AG04449 (cell line): ENCODE measurements at regions not wholly inside any gene's neighbourhood (a gene's known extent, or its start where the extent isn't known, plus 50 kb on each side); places are given as distances from the start of the nearest gene placed in this dataset.

Experiments
- CTCF ChIA-PET: fragments of 350-600 bp; formaldehyde crosslinking; extraction: SDS; loops from one replicate; lab custom pipeline; 2021; ENCODE audit warnings: antibody characterized with exemption; lab: Yijun Ruan, JAX
- POLR2A ChIA-PET: fragments of 400-600, 350-600 bp; formaldehyde crosslinking; extraction: SDS; loops from one replicate; lab custom pipeline; 2020; ENCODE audit warnings: antibody characterized with exemption, inconsistent platforms; lab: Yijun Ruan, JAX
- DNase-seq: peaks from one replicate; pipeline ENCODE4 v3.0.0-alpha.2; 2010; ENCODE audit warnings: low read depth, low spot score
- H3K4me3 ChIP-seq: 2 replicates; pipeline ENCODE4 v1.5.1; 2011; ENCODE audit warnings: low read depth, mild to moderate bottlenecking, control low read depth, low read length
- TF ChIP-seq, protein P1 (sequence below): IDR thresholded peaks from one replicate; pipeline ENCODE4 v1.5.1; 2011; ENCODE audit warnings: mild to moderate bottlenecking, moderate library complexity, low read length, control low read depth, inconsistent platforms; ENCODE audit not compliant: insufficient read depth; ENCODE audit errors: missing control alignments

- TF ChIP-seq, protein P1, sequence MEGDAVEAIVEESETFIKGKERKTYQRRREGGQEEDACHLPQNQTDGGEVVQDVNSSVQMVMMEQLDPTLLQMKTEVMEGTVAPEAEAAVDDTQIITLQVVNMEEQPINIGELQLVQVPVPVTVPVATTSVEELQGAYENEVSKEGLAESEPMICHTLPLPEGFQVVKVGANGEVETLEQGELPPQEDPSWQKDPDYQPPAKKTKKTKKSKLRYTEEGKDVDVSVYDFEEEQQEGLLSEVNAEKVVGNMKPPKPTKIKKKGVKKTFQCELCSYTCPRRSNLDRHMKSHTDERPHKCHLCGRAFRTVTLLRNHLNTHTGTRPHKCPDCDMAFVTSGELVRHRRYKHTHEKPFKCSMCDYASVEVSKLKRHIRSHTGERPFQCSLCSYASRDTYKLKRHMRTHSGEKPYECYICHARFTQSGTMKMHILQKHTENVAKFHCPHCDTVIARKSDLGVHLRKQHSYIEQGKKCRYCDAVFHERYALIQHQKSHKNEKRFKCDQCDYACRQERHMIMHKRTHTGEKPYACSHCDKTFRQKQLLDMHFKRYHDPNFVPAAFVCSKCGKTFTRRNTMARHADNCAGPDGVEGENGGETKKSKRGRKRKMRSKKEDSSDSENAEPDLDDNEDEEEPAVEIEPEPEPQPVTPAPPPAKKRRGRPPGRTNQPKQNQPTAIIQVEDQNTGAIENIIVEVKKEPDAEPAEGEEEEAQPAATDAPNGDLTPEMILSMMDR: no peak
- POLR2A ChIA-PET: no interaction called here
- DNase-seq: no peak
- no peak overlapping the region for H3K4me3 ChIP-seq
- CTCF ChIA-PET: no interaction called here
Observed at GRCh38 chr9:31142456-31142855, 1242.0 kb upstream of the ACO1 start.

DNA sequence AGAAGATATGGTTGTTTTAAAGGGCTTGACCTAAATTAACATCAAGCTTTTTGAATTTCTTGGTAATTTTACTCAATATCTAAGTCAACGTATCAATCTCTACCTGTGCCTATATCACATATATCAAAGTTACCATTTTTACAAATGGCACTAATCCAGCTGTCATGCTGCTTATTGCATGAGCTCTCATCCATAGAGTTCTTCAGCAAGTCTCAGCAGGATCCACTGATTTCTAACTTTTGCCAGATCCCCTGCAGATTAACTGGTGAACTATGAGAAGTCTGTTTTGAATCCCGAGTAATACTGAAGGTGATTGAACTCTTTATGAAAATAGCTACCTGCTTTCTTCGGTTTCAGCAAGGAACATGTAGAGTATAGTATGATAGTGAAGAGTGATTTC, 1239.8 kb upstream of the ACO1 start:
- ChIA-PET POLR2A (no interaction called here), CTCF (no interaction called here)
- DNase-seq: no peak
- TF ChIP-seq, protein P1: no peak
- no peak overlapping the region for H3K4me3 ChIP-seq

DNA sequence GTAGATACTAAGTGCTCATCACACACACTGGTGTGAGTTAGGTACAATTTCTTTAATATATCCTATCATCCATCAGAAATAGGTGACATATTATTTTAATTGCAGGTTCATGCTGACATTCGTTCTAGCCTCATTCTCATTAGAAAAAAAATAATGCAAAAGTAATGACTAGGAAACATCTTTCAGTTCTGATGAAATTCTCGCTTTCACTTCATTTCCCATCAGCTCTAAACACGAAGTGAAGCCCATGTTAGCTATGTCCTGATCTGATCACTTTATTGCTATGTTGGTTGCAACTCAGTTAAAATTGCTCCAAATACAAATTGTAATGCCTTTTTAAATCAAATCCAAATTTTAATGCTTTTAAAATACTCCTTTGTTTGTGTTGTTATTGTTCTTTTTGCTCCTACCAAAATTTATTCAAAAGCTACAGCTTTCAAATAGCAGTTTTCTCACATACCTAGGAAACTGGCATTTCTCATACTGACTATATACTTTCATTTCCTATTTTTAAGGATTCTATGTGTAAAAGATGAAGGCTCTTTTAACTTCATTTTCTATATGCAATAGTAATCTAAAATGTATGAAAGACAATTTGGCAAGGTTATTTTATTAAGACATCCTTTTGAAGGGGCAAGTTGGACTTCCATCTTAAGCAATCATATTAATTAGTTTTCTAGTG, 1237.8 kb upstream of the ACO1 start:
- DNase-seq: no peak
- ChIA-PET CTCF (no interaction called here), POLR2A (no interaction called here)
- H3K4me3 ChIP-seq: no peak overlapping the region
- TF ChIP-seq, protein P1: no peak

DNA sequence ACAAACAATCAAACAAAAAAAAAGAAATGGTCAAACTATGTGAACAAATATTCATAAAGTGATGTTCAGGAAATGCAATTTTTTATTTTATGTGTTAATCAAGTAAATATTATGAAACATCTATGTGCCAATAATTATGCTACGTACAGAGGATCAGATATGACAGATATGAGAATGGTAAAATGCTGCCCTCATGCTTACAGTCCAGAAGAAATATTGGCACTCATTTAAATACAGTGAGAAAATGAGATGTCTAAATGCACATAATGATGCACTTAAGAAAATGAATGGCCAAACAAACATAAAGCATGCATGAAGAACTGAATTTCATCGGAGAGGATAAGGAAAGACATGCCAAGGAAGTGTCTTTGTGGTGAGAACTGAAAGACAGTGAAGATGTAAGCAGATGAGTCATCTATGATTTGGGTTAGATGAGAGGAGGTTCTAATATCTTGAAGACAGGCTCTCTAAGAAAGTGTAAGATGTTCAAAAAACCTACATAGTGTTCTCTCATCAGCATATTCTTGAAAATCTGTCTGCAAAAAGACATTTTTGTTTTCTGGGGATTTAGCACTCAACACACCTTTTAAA, 1231.1 kb upstream of the ACO1 start:
- ChIA-PET CTCF (no interaction called here), POLR2A (no interaction called here)
- TF ChIP-seq, protein P1: no peak
- H3K4me3 ChIP-seq: no peak overlapping the region
- no peak for DNase-seq

DNA sequence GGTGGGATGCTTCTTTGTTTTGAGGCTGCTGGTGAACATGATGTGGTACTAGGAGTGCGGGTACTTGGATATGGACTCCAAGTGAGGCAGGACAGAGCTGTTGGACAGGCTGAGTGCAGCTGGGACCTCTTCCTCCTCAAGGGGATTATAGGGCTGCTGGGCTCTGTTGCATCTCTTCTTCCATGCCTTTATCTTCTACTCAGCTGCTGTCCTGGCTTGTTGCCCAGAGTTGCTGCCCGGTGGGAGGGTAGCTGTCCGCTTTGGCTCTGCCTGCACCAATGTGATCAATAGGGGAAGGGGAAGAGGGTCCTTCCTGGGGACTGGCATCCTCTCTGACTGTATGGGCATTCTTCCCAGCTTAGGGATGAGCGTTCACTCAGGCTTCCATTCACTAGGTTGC, 1217.9 kb upstream of the ACO1 start:
- ChIA-PET POLR2A (no interaction called here), CTCF (no interaction called here)
- H3K4me3 ChIP-seq: no peak overlapping the region
- TF ChIP-seq, protein P1: no peak
- DNase-seq: no peak

GRCh38 chr9:31168161-31168560, 1216.3 kb upstream of the ACO1 start:
- TF ChIP-seq, protein P1: no peak
- no peak for DNase-seq
- no peak overlapping the region for H3K4me3 ChIP-seq
- CTCF ChIA-PET: no interaction called here
- POLR2A ChIA-PET: no interaction called here
